OCI-LY1 (cell line): ENCODE measurements at regions not wholly inside any gene's neighbourhood (a gene's known extent, or its start where the extent isn't known, plus 50 kb on each side); places are given as distances from the start of the nearest gene placed in this dataset.

ENCODE experiments used
- CTCF ChIP-seq: fragments of 200-600 bp; sonication (generic), shearing (Covaris generic); IDR thresholded peaks from 2 replicates; pipeline ENCODE4 v1.5.1; 2017; ENCODE audit warnings: mild to moderate bottlenecking, antibody characterized with exemption, low read length, moderate library complexity, mixed read lengths
- EZH2 ChIP-seq: fragments of 200-600 bp; sonication (generic), shearing (Covaris generic); IDR thresholded peaks from 2 replicates; pipeline ENCODE4 v1.8.0; 2017; ENCODE audit warnings: borderline replicate concordance, mixed run types, mild to moderate bottlenecking, antibody characterized with exemption, low read length, moderate library complexity, mixed read lengths

- TF ChIP-seq CTCF (no peak), EZH2 (no peak)
Observed at GRCh38 chr15:62932436-62932835, 110.1 kb upstream of the TPM1 start.
